ENCODE measurements at regions not wholly inside any gene's neighbourhood (a gene's known extent, or its start where the extent isn't known, plus 50 kb on each side); places are given as distances from the start of the nearest gene placed in this dataset.

DNA sequence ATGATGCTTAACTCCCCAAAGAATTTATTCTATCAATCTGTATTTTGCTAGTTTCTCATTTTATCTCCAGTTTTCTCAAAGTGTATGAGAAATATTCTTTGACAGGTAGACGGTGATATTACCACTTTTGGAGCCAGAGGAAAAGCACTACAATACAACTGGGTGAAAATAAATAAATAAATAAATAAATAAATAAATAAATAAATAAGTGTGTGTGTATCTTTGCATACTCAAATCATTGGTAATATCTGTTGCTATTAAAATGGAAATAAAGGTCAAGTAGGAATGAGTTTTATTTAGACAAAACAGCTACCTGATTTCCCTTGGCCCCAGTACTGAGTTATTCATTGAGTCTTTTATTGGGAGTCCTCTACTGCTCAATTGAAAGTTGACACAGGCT lies 114.3 kb downstream of the RBMX2 start:
- H3K27me3 Mint-ChIP-seq (ENCODE audit: unreplicated experiment): peaks cover 1% of the 10 kb centered on the region
- H3K36me3 Mint-ChIP-seq (ENCODE audit: unreplicated experiment): no peaks in the 10 kb centered on the region
- H3K27ac Mint-ChIP-seq (ENCODE audit: unreplicated experiment): no peak overlapping the region
- DNase-seq: no peak
- H3K4me3 Mint-ChIP-seq (ENCODE audit: unreplicated experiment): no peak overlapping the region
- no peaks in the 10 kb centered on the region for H3K9me3 Mint-ChIP-seq (ENCODE audit: unreplicated experiment)
- TF ChIP-seq, protein P1, sequence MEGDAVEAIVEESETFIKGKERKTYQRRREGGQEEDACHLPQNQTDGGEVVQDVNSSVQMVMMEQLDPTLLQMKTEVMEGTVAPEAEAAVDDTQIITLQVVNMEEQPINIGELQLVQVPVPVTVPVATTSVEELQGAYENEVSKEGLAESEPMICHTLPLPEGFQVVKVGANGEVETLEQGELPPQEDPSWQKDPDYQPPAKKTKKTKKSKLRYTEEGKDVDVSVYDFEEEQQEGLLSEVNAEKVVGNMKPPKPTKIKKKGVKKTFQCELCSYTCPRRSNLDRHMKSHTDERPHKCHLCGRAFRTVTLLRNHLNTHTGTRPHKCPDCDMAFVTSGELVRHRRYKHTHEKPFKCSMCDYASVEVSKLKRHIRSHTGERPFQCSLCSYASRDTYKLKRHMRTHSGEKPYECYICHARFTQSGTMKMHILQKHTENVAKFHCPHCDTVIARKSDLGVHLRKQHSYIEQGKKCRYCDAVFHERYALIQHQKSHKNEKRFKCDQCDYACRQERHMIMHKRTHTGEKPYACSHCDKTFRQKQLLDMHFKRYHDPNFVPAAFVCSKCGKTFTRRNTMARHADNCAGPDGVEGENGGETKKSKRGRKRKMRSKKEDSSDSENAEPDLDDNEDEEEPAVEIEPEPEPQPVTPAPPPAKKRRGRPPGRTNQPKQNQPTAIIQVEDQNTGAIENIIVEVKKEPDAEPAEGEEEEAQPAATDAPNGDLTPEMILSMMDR (IDR thresholded peaks at IDR 0.05; ENCODE audit: partially characterized antibody, unreplicated experiment): no peak
- no peaks in the 10 kb centered on the region for H3K4me1 Mint-ChIP-seq (ENCODE audit: low read depth, unreplicated experiment)

DNA sequence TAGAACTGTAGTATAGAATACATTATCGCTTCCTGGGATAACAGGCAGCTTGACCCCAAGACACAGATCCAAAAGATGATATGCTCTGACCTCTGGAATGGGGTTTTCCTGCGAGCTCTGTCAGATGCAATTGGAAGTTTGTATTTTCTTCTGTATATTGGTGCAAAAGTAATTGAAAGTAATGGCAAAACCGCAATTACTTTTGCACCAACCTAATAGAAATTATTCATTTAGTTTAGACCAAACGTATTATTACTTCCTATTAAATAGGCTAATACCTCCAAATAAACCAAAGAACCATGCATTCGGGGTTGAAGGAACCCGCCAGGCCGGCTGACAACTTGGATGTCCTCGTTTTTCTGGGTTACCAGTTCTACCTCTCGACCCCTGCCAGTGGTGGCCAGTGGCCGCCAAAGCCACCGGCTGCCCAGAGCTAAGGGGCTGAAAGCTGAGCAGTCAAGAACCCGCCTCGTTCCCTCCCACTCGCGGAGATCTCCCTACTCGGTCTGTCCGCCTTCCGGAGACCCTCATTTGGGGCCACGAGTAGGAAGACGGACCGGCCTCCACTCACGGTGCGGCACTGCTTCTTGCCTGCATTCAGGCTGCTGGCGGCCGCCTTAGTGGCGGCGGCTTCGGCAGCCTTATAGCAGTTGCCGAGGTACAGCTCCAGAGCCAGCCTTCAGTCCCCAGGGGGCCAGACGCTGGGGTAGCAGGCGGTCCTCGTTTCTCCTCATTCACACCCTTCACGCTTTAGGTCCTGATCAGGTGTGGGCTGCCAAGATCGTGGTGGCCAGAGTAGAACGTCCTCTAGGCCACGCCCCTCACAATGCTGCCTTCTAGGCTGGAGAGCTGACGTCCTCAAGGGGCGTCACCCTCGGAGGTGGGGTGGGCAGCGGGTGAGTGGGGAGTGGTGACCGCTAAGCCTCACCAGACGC lies 121.9 kb downstream of the RBMX2 start:
- H3K9me3 Mint-ChIP-seq (ENCODE audit: unreplicated experiment): peaks cover 2% of the 10 kb centered on the region
- H3K27me3 Mint-ChIP-seq (ENCODE audit: unreplicated experiment): no peaks in the 10 kb centered on the region
- no peak overlapping the region for H3K4me3 Mint-ChIP-seq (ENCODE audit: unreplicated experiment)
- no peaks in the 10 kb centered on the region for H3K4me1 Mint-ChIP-seq (ENCODE audit: low read depth, unreplicated experiment)
- DNase-seq: no peak
- TF ChIP-seq, protein P1 (IDR thresholded peaks at IDR 0.05; ENCODE audit: partially characterized antibody, unreplicated experiment): no peak
- peaks cover 4% of the 10 kb centered on the region for H3K36me3 Mint-ChIP-seq (ENCODE audit: unreplicated experiment)
- H3K27ac Mint-ChIP-seq (ENCODE audit: unreplicated experiment): no peak overlapping the region

DNA sequence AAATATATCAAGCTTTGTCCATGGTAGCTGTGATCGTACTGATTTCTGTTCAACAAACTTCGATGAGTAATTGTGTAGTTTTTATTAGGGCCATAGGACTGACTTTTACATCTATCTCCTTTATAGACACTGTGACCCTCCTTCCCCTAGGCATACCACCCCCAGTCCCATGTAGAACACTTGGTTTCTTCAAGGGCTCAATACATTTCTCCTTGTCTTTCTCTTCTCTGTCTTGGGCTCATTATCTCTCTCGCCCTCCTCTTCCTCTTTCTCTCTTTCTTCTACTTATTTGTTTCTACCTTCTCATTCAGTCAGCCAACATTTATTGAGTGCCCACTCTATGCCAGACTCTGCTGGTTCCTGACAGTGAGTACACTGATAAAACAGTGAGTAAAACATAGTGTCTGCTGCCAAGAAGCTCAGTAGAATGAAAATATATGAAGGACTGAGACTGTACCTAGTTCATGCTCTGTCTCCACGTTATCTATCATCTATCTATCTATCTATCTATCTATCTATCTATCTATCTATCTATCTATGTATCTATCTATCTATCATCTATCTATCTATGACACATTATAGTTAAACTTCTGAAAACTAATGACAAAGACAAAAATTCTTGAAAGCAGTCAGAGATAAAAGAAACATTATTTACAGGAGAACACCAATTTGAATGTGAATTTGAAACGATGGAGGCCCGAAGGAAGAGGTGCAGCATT lies 122.8 kb downstream of the RBMX2 start:
- Mint-ChIP-seq H3K4me1 (ENCODE audit: low read depth, unreplicated experiment) (no peaks in the 10 kb centered on the region), H3K4me3 (ENCODE audit: unreplicated experiment) (peak overlapping the region; percentile 35), H3K9me3 (ENCODE audit: unreplicated experiment) (peaks cover 2% of the 10 kb centered on the region), H3K27ac (ENCODE audit: unreplicated experiment) (no peak overlapping the region), H3K36me3 (ENCODE audit: unreplicated experiment) (peaks cover 4% of the 10 kb centered on the region), H3K27me3 (ENCODE audit: unreplicated experiment) (no peaks in the 10 kb centered on the region)
- TF ChIP-seq, protein P1 (IDR thresholded peaks at IDR 0.05; ENCODE audit: partially characterized antibody, unreplicated experiment): no peak
- no peak for DNase-seq

DNA sequence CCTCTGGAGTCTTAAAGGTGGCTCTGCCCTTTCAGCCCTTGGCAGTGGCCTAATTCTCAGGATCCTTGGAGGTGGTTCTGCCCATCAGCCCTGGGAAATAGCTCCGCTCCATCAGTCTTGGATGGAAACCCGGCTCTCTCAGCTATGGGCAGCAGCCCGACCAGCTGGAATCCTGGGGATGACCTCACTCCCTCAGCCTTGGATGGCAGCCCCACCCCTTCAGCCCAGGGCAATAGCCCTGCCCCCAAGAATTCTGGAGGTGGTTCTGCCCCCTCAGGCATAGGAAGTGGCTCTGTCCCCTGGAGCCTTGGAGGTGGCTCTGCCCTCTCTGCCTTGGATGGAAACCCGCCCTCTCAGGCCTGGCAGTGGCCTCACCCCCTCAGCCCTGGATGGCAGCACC lies 127.7 kb downstream of the RBMX2 start:
- Mint-ChIP-seq H3K4me3 (ENCODE audit: unreplicated experiment) (no peak overlapping the region), H3K27me3 (ENCODE audit: unreplicated experiment) (no peaks in the 10 kb centered on the region)
- TF ChIP-seq, protein P1 (IDR thresholded peaks at IDR 0.05; ENCODE audit: partially characterized antibody, unreplicated experiment): no peak

DNA sequence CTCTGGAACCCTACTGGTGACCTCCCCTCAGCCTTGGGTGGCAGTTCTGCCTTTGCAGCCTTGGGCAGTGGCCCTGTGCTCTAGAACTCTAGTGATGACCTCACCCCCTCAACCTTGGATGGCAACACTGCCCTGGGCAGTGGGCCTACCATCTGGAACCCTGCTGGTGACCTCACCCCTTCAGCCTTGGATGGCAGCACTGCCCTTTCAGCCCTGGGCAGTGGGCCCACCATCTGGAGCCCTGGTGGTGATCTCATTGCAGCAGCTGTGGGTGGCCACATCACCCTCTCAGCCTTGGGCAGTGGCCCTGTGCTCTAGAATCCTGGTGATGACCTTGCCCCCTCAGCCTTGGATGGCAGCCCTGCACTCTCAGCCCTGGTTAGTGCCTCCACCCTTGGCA lies 129.3 kb downstream of the RBMX2 start:
- TF ChIP-seq, protein P1 (IDR thresholded peaks at IDR 0.05; ENCODE audit: partially characterized antibody, unreplicated experiment): no peak
- Mint-ChIP-seq H3K27ac (ENCODE audit: unreplicated experiment) (no peak overlapping the region), H3K4me3 (ENCODE audit: unreplicated experiment) (no peak overlapping the region), H3K27me3 (ENCODE audit: unreplicated experiment) (no peaks in the 10 kb centered on the region), H3K9me3 (ENCODE audit: unreplicated experiment) (no peaks in the 10 kb centered on the region), H3K36me3 (ENCODE audit: unreplicated experiment) (no peaks in the 10 kb centered on the region), H3K4me1 (ENCODE audit: low read depth, unreplicated experiment) (no peaks in the 10 kb centered on the region)
- DNase-seq: no peak

More for the DNA sequence above, 127.7 kb downstream of the RBMX2 start:
- Mint-ChIP-seq H3K27ac (ENCODE audit: unreplicated experiment) (no peak overlapping the region), H3K36me3 (ENCODE audit: unreplicated experiment) (peaks cover 3% of the 10 kb centered on the region), H3K9me3 (ENCODE audit: unreplicated experiment) (peaks cover 1% of the 10 kb centered on the region), H3K4me1 (ENCODE audit: low read depth, unreplicated experiment) (no peaks in the 10 kb centered on the region)
- DNase-seq: no peak
